A172 (cell line): ENCODE measurements at regions not wholly inside any gene's neighbourhood (a gene's known extent, or its start where the extent isn't known, plus 50 kb on each side); places are given as distances from the start of the nearest gene placed in this dataset.

Experiments
- DNase-seq: peaks from one replicate; pipeline ENCODE4 v3.0.0-alpha.2; 2015; ENCODE audit warnings: low spot score

GRCh38 chr19:42662712-42663111 is 68.0 kb upstream of the CEACAM8 start:
- DNase-seq, result no peak

GRCh38 chr19:42660353-42660752 is 65.6 kb upstream of the CEACAM8 start:
- DNase-seq, result no peak

GRCh38 chr19:42658076-42658475 is 63.4 kb upstream of the CEACAM8 start:
- DNase-seq, result no peak

GRCh38 chr19:42657556-42657955 is 62.8 kb upstream of the CEACAM8 start:
- peak; percentile 18 for DNase-seq

GRCh38 chr19:42655748-42656147 is 61.0 kb upstream of the CEACAM8 start:
- no peak for DNase-seq

GRCh38 chr19:42653841-42654240 is 59.1 kb upstream of the CEACAM8 start:
- DNase-seq, result no peak

GRCh38 chr19:42652021-42652420 is 57.3 kb upstream of the CEACAM8 start:
- DNase-seq, result no peak
